GM21528 (cell line): ENCODE measurements at regions not wholly inside any gene's neighbourhood (a gene's known extent, or its start where the extent isn't known, plus 50 kb on each side); places are given as distances from the start of the nearest gene placed in this dataset.

ENCODE experiments used
- ATAC-seq: cut with Tn5 transposase; IDR thresholded peaks from one replicate; pipeline ENCODE4 v1.9.1; 2021; ENCODE audit warnings: mild to moderate bottlenecking, moderate library complexity; ENCODE audit not compliant: unreplicated experiment, low FRiP score

DNA sequence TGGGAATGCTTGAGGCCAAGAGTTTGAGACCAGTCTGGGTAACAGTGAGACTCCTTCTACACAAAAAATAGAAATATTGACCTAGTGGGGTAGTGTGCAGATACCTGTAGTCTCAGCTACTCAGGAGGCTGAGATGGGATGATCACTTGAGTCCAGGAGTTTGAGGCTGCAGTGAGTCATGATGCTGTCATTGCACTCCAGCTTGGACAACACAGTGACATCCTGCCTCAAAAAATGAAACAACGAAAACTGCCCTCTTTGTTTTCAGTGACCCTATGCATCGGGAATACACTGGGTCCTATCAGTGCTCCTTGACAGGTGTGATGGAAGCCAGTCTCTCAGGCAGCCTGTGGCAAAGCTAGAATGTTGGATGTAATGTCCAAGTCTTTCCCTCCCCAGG, 311.5 kb upstream of the OR4E1 start:
- ATAC-seq: no peak

DNA sequence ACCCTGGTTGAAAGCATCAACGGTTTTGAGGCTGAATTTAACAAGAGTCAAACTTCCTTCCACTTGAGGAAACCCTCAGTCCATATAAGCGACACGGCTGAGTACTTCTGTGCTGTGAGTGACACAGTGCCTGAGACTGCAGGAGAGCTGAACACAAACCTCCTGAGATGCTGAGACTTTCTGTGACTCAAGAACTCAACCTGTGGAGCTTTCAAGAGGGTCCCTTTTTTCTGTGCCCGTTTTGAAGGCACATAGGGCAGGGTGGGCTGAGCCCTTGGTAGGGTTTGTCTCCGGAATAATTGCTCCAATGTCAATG, 305.3 kb upstream of the OR4E1 start:
- ATAC-seq: no peak

GRCh38 chr14:21978184-21978998, 304.8 kb upstream of the OR4E1 start:
- no peak for ATAC-seq

DNA sequence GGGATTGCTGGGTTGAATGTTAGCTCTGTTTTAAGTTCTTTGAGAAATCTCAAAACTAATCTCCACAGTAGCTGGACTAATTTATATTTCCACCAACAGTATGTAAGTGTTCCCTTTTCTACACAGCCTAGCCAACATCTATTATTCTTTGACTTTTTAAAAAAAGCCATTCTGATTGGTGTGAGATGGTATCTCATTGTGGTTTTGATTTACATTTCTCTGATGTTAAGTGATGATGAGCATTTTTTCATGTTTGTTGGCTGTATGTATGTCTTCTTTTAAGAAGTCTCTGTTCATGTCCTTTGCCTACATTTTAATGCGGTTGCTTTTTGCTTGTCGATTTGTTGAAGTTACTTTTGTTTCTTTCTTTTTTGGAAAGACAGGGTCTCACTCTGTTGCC, 301.1 kb upstream of the OR4E1 start:
- no peak for ATAC-seq

GRCh38 chr14:21965042-21965441, 291.4 kb upstream of the OR4E1 start:
- no peak for ATAC-seq

GRCh38 chr14:21964180-21964579, 290.6 kb upstream of the OR4E1 start:
- ATAC-seq: no peak

DNA sequence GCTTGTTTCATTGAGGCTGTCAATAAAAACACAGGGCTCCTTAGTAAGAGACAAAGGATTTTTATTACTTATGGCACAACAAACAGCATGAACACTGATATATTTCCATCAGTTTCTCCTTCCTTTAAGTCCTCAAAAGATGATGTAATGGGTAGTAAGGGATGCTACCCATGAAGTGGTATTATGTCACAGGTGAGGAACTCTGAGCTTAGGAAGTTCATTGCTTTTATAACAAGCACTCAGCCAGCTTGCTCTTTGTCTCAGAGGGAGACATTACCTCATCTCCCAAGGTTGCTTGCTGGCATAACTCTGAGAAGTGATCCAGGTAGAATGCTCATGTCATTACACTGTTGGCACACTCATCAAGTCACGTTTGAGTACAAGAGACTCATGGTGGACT, 287.0 kb upstream of the OR4E1 start:
- ATAC-seq: no peak

DNA sequence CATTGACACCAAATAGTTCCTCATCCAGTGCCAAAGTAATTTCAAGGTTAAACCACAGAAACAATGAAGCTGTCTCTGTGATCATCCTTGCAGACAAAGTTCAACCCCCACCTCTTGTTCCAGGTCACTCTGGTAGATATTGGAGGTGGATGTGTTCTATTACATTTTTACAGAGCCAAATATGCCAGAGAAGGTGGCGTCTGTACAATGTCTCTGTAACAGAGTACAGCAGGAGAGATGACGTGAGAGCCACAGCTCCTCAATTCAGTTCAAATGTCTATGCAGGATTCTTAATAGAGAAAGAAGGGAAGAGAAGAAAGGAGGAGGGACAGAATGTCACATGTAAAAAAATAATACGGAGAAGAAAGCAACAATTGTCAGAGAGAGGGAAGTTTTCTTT, 268.3 kb upstream of the OR4E1 start:
- no peak for ATAC-seq

GRCh38 chr14:21940887-21941856, 267.6 kb upstream of the OR4E1 start:
- no peak for ATAC-seq

- ATAC-seq: no peak
Measured at GRCh38 chr14:21939836-21940235, 266.2 kb upstream of the OR4E1 start.

DNA sequence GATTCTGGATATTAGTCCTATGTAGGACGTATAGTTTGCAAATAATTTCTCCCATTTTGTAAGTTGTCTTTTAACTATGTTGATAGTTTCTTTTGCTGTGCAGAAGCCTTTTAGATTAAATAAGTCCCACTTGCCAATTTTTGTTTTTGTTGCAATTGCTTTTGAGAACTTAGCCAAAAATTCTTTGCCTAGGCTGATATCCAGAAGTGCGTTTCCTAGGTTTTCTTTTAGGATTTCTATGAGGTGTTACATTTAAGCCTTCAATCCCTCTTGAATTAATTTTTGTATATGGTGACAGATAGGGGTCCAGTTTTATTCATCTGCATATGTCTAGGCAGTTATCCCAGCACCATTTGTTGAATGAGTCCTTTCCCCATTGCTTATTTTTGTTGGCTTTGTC, 264.4 kb upstream of the OR4E1 start:
- ATAC-seq: no peak

DNA sequence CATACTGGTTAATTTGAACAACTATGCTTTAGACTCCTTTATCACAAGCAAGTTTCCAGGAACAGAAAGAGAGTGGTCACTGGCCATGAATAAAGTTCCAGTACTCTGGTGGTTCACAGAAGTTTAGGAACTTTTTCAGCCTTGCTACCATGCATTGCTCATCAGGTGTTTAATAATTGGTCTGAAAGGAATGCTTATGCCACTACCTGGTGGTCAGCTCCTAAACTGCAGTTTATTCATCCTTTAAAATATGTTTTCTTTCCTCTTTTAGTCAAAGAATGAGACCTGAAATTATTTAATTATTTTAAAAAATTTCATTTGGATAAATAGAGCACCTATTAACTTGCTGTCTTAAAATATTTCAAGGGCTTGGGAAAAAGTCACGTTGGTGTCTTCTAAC, 260.1 kb upstream of the OR4E1 start:
- no peak for ATAC-seq

DNA sequence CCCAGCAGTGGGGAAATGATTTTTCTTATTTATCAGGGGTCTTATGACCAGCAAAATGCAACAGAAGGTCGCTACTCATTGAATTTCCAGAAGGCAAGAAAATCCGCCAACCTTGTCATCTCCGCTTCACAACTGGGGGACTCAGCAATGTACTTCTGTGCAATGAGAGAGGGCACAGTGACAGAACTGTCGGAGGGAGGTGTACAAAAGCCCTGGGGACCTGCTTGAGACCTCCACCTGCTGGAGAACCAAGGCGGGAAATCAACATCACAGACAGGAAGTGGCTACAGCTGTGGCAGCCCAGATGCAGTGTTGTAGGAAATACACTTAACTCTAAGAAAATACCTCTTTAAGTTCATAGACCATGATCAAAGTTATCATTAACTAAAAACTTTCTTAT, 250.9 kb upstream of the OR4E1 start:
- peak; percentile 89 for ATAC-seq

DNA sequence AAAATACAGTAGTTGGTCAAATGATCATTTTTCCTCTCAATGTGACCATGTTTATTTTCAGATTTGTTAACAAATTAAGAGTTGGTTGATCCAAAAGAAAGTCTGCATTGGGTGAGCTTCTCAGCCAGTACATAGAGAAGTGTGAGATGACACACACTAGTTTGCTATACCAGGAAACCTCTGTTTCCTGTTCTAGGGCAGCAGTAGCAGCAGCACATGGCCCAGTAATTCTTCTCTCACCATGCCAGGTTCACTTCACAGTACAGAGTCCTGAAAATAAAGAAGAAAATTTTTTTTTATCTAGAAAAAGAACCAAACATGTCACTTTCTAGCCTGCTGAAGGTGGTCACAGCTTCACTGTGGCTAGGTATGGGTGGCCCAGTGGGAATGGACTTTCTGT, 250.2 kb upstream of the OR4E1 start:
- ATAC-seq: peak; percentile 61

DNA sequence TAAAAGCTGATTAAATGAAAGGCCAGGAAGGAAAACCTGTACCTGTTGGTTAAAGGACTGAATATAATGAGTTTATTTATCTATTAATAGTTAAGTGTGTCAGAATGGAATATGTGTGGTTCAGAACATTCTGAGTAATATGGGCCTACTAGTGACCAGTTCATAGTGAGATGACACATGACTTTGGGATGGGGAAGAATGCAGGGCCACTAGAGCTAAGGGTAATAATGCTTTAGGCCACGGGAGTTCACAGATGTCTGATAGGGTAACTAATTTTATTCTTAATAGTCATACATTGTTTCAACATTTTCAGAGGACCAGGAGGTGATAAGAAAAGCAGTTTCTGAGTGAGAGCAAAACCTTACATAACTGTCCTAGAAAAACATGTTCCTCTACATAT, 247.8 kb upstream of the OR4E1 start:
- ATAC-seq: no peak

DNA sequence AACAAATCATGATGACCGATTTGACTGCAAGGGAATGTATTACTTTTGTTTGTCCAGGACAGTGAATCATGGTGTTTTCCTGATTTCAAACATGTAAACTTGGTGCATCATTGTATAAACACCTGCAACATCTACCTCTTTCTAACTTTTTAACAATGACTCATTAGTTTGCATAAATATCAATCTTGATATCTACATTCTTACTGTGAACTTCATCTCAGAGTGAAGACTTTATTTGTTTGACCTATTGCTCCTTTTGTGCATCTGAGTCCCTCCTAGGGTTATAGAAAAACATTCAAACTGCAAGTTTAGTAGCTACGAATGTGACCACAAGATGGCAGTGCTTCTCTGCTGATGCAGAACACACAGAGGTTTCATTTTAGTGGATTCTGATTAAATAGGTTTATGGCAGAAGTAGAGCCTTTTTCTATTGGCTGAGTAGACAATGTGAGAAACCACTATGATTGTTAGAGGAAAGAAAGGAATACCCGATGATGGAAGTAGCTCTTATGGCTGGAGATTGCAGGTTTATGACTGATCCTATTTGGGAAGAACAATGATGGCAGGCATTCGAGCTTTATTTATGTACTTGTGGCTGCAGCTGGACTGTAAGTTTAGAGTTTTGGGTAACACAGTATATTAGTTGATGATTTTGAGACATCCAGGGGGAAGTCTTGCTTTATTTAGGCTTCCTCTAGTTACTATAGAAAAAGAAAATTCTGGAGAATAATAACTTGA, 244.2 kb upstream of the OR4E1 start:
- peak; percentile 61 for ATAC-seq

DNA sequence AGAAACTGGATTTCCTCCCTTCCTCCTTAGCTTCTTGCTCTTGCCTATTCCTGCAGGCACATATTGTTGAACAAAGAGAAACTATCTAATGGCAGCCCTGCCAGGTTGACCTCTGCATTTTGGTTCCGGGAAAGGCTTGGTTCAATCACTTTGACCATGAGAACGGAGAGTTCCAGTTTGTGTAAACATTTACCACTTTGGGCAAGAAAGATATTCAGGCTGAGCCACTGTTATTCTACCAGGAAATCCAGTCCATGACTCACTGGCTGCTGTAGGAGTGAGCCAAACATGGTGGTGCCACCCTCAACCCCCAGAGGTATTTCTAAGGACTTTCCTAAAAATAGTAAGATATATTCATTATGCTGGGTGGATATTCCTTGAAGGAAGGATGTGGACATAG, 242.2 kb upstream of the OR4E1 start:
- ATAC-seq: no peak

DNA sequence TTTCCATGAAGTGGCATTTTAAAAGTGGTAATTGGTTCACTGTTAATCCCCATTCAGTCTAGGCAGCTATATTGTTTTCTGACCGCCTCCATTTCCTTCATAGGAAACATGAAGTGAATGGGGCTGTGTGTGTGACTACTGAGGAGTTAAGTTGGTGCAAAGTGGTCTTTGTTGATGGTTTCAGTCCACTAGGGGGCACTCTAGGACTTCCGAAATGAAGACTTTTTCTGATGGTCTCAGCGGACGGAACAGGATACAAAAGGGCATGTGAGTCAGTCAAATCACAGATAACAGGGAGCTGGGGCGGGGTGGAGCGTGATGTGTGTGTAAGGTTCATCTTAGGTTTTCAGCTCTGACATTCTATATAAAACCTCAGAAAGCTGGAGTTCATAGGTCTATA, 240.1 kb upstream of the OR4E1 start:
- peak; percentile 66 for ATAC-seq

GRCh38 chr14:21912367-21912766, 238.7 kb upstream of the OR4E1 start:
- ATAC-seq: no peak

DNA sequence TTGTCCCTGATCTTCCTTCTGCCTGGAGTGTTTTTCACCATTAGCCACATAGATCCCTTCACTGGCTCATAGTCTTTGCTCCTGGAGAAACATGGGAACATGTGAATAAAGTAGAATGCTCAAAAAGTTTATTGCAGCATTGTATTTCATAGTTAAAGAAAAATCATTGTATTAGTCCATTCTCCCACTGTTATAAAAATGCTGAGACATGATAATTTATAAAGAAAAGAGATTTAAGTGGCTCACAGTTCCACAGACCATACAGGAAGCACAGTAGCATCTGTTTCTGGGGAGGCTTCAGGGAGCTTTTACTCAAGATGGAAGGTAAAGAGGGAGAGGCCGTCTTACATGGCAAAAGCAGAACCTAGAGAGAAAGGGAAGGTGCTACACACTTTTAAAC, 238.3 kb upstream of the OR4E1 start:
- ATAC-seq: no peak

DNA sequence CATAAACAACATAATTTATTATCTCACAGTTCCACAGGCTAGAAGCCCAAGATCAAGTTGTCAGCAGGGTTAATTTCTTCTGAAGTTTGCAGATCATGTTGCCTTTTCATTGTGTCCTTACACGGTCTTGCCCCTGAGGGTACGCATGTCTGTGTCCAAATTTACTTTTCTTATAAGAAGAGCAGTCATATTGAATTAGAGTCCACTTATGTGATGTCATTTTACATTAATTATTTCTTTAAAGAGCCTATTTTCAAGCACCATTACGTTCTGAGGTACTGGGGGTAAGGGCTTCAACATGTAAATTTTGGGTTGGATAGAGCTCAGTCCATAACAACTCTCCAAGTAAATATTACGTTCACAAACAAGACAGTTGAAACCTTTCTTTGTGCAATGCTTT, 236.6 kb upstream of the OR4E1 start:
- no peak for ATAC-seq
